Germinal center (tissue), 1 donor: ENCODE measurements at regions not wholly inside any gene's neighbourhood (a gene's known extent, or its start where the extent isn't known, plus 50 kb on each side); places are given as distances from the start of the nearest gene placed in this dataset.
"Not testable (repeated sequence)": the region's sequence is repeated elsewhere in the genome, so short reads cannot be mapped to it uniquely, and the experiment has no call there.

Source experiments
- DNase-seq: peaks from one replicate; pipeline ENCODE4 v3.0.0; 2012; ENCODE audit warnings: mixed read lengths, low spot score

- DNase-seq, result no peak
Measured at GRCh38 chr1:219433001-219433400, 179.9 kb downstream of the ZC3H11B start.

- DNase-seq, result no peak
Measured at GRCh38 chr1:219432191-219432606, 180.7 kb downstream of the ZC3H11B start.

- no peak for DNase-seq
Measured at GRCh38 chr1:219430419-219430818, 182.5 kb downstream of the ZC3H11B start.

GRCh38 chr1:219428651-219429050 lies 184.3 kb downstream of the ZC3H11B start:
- DNase-seq, result no peak

- no peak for DNase-seq
Measured at GRCh38 chr1:219427989-219428388, 184.9 kb downstream of the ZC3H11B start.

- no peak for DNase-seq
Measured at GRCh38 chr1:219427403-219427802, 185.5 kb downstream of the ZC3H11B start.

GRCh38 chr1:219422811-219423598 lies 189.9 kb downstream of the ZC3H11B start:
- no peak for DNase-seq

GRCh38 chr1:219420913-219421312 lies 192.0 kb downstream of the ZC3H11B start:
- DNase-seq, result no peak

- no peak for DNase-seq
Measured at GRCh38 chr1:219419860-219420259, 193.0 kb downstream of the ZC3H11B start.

- no peak for DNase-seq
Measured at GRCh38 chr1:219419065-219419464, 193.8 kb downstream of the ZC3H11B start.

- no peak for DNase-seq
Measured at GRCh38 chr1:219417610-219418009, 195.3 kb downstream of the ZC3H11B start.

- DNase-seq, result peak; percentile 14
Measured at GRCh38 chr1:219416598-219417238, 196.2 kb downstream of the ZC3H11B start.

- no peak for DNase-seq
Measured at GRCh38 chr1:219415915-219416314, 197.0 kb downstream of the ZC3H11B start.

- DNase-seq, result no peak
Measured at GRCh38 chr1:219415433-219415832, 197.5 kb downstream of the ZC3H11B start.

- no peak for DNase-seq
Measured at GRCh38 chr1:219414250-219414649, 198.7 kb downstream of the ZC3H11B start.

- DNase-seq, result no peak
Measured at GRCh38 chr1:219413536-219413935, 199.4 kb downstream of the ZC3H11B start.

- no peak for DNase-seq
Measured at GRCh38 chr1:219412772-219413171, 200.1 kb downstream of the ZC3H11B start.

- DNase-seq, result not testable (repeated sequence)
Measured at GRCh38 chr1:219410721-219411120, 202.2 kb downstream of the ZC3H11B start.

GRCh38 chr1:219405531-219406331 lies 207.2 kb downstream of the ZC3H11B start:
- no peak for DNase-seq

GRCh38 chr1:219404629-219405028 lies 208.3 kb downstream of the ZC3H11B start:
- no peak for DNase-seq

- no peak for DNase-seq
Measured at GRCh38 chr1:219402925-219403324, 210.0 kb downstream of the ZC3H11B start.

- DNase-seq, result no peak
Measured at GRCh38 chr1:219401724-219402625, 210.9 kb downstream of the ZC3H11B start.
